ENCODE measurements at regions not wholly inside any gene's neighbourhood (a gene's known extent, or its start where the extent isn't known, plus 50 kb on each side); places are given as distances from the start of the nearest gene placed in this dataset.

DNA sequence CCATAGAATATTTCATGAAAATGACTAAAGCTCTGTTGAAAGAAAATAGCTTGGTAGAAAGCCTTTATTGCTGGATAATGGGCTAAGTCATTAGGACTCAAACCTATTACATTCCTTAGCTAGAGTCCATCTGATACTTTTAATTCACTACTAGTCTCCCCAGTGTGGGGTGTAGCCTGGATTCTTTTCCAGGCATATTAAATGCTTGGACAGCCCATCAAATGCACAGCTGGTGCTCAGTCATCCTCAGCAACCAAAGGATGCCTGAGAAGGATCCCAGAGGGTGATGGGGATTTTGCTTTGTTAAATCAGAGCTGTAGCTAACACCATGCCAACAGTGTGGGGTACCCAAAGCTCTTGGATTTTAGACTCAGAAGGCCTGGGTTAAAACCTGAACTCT is 153.5 kb downstream of the DLEU7 start:
- TF ChIP-seq CTCF (IDR thresholded peaks at IDR 0.05) (no peak), POLR2A (IDR thresholded peaks at IDR 0.05) (no peak), POLR2AphosphoS5 (IDR thresholded peaks at IDR 0.05) (no peak), EP300 (IDR thresholded peaks at IDR 0.05) (no peak)
